ENCODE measurements at regions not wholly inside any gene's neighbourhood (a gene's known extent, or its start where the extent isn't known, plus 50 kb on each side); places are given as distances from the start of the nearest gene placed in this dataset.

DNA sequence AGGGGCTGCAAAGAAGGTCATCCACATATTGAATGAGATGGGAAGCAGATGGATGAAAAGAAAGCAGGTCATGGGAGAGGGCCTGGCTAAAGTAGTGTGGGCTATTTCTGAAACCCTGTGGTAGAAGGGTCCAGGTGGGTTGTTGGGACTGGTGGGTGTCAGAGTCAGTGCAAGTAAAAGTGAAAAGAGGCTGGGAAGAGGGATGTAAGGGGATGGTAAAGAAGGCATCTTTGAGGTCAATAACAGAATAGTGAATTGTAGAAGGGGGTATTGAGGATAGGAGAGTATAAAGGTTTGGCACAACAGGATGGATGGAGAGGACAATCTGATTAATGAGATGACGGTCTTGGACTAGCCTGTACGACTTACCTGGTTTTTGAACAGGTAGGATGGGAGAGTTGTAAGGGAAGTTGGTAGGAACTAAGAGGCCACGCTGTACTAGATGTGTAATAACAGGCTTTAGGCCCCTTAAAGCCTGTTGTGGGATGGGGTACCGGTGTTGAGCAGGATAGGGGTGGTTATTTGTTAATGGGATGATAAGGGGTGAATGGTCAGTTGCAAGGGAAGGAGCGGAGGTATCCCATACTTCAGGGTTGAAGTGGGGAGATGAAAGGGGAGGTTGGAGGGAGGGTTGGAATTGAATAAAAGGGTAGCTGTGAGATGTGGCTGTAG is 748.9 kb upstream of the ADGRB3 start:
- H3K27ac ChIP-seq, result no peak overlapping the region
- no peak overlapping the region for H3K4me3 ChIP-seq (IDR thresholded peaks at IDR 0.05; ENCODE audit: insufficient read depth, low read depth, low read length)
- no peaks in the 10 kb centered on the region for H4K20me1 ChIP-seq (ENCODE audit: insufficient read depth)
- TF ChIP-seq, protein P1, sequence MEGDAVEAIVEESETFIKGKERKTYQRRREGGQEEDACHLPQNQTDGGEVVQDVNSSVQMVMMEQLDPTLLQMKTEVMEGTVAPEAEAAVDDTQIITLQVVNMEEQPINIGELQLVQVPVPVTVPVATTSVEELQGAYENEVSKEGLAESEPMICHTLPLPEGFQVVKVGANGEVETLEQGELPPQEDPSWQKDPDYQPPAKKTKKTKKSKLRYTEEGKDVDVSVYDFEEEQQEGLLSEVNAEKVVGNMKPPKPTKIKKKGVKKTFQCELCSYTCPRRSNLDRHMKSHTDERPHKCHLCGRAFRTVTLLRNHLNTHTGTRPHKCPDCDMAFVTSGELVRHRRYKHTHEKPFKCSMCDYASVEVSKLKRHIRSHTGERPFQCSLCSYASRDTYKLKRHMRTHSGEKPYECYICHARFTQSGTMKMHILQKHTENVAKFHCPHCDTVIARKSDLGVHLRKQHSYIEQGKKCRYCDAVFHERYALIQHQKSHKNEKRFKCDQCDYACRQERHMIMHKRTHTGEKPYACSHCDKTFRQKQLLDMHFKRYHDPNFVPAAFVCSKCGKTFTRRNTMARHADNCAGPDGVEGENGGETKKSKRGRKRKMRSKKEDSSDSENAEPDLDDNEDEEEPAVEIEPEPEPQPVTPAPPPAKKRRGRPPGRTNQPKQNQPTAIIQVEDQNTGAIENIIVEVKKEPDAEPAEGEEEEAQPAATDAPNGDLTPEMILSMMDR (conservative IDR thresholded peaks at IDR 0.05; ENCODE audit: low read depth, low read length), result no peak
- H2AFZ ChIP-seq (ENCODE audit: low read depth), result no peak overlapping the region
- H3K4me2 ChIP-seq, result no peak overlapping the region
- no peak overlapping the region for H3K9ac ChIP-seq
- no peaks in the 10 kb centered on the region for H3K79me2 ChIP-seq (ENCODE audit: insufficient read depth, low read depth)
- no peaks in the 10 kb centered on the region for H3K4me1 ChIP-seq (ENCODE audit: low read depth, poor library complexity, severe bottlenecking)
- H3K36me3 ChIP-seq (ENCODE audit: insufficient read depth), result no peaks in the 10 kb centered on the region
- no peaks in the 10 kb centered on the region for H3K27me3 ChIP-seq (ENCODE audit: insufficient read depth, low read depth)

DNA sequence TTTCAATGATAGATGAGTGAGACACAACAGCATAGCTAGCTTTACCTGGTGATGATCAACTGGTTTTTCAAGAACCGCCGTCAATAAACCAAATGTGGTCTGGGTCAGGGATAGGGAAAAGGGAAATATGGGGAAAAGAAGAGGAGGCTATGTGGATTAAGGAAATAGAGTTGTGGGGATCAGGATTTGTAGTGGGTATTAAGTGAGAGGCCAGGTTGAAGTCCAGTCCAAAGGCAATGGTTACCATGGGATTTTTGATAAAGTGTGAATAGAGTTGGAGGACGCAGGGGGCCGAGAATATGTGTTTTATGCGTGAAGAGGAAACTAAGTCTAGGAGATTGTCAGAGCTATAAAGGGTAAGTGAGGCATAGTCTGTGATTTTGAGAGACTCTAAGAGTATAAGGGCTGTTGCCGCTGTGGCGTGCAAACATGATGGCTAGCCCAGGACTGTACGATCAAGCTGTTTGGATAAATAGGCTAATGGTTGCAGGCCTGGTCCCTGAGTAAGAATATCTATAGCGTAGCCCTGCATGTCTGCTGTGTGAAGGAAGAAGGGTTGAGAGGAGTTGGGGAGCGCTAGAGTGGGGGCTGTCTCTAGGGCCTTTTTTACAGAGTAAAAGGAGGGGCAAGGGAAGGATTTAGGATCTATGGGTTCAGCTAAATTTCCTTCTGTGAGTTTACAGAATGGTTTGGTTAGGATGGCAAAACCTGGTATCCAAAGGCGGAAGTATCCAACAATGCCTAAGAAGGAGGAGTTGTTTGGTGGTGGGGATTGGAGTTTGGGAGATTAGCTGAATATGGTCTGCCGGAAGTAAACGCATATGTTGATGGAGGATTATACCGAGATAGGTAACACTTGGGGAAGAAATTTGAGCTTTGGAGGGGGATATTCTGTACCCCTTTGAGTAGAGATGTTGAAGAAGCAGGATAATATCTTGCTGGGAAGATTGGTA is 749.7 kb upstream of the ADGRB3 start:
- no peaks in the 10 kb centered on the region for H4K20me1 ChIP-seq (ENCODE audit: insufficient read depth)
- H2AFZ ChIP-seq (ENCODE audit: low read depth), result no peak overlapping the region
- no peaks in the 10 kb centered on the region for H3K79me2 ChIP-seq (ENCODE audit: insufficient read depth, low read depth)
- no peak overlapping the region for H3K4me2 ChIP-seq
- no peak overlapping the region for H3K4me3 ChIP-seq (IDR thresholded peaks at IDR 0.05; ENCODE audit: insufficient read depth, low read depth, low read length)
- H3K27me3 ChIP-seq (ENCODE audit: insufficient read depth, low read depth), result no peaks in the 10 kb centered on the region
- TF ChIP-seq, protein P1 (conservative IDR thresholded peaks at IDR 0.05; ENCODE audit: low read depth, low read length), result no peak
- H3K27ac ChIP-seq, result no peak overlapping the region
- no peak overlapping the region for H3K9ac ChIP-seq
- no peaks in the 10 kb centered on the region for H3K36me3 ChIP-seq (ENCODE audit: insufficient read depth)
- H3K4me1 ChIP-seq (ENCODE audit: low read depth, poor library complexity, severe bottlenecking), result no peaks in the 10 kb centered on the region

DNA sequence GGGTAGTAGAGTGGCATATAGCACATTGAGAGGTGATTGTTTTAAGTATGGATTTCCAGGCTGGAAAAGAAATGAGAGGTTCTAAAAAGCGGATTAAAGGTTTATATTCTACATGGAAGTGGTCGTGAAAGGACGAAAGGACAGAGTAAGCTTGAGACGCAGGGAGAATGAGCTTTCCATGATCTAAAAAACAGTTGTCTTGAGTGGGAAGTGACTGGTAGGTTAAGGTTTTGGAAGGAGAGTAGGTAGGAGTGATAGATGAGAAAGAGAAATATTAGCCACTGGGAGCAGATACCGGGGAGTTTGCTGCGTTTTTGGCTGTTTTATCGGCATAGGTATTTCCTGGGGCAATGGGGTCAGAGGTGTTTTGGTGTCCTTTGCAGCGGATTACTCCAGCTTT is 750.6 kb upstream of the ADGRB3 start:
- no peak overlapping the region for H3K4me3 ChIP-seq (IDR thresholded peaks at IDR 0.05; ENCODE audit: insufficient read depth, low read depth, low read length)
- H3K9ac ChIP-seq, result no peak overlapping the region
- H3K27me3 ChIP-seq (ENCODE audit: insufficient read depth, low read depth), result no peaks in the 10 kb centered on the region
- TF ChIP-seq, protein P1 (conservative IDR thresholded peaks at IDR 0.05; ENCODE audit: low read depth, low read length), result no peak
- H3K4me1 ChIP-seq (ENCODE audit: low read depth, poor library complexity, severe bottlenecking), result no peaks in the 10 kb centered on the region
- H3K4me2 ChIP-seq, result no peak overlapping the region
- no peaks in the 10 kb centered on the region for H3K36me3 ChIP-seq (ENCODE audit: insufficient read depth)
- H3K27ac ChIP-seq, result no peak overlapping the region
- H4K20me1 ChIP-seq (ENCODE audit: insufficient read depth), result no peaks in the 10 kb centered on the region
- H2AFZ ChIP-seq (ENCODE audit: low read depth), result no peak overlapping the region
- no peaks in the 10 kb centered on the region for H3K79me2 ChIP-seq (ENCODE audit: insufficient read depth, low read depth)

DNA sequence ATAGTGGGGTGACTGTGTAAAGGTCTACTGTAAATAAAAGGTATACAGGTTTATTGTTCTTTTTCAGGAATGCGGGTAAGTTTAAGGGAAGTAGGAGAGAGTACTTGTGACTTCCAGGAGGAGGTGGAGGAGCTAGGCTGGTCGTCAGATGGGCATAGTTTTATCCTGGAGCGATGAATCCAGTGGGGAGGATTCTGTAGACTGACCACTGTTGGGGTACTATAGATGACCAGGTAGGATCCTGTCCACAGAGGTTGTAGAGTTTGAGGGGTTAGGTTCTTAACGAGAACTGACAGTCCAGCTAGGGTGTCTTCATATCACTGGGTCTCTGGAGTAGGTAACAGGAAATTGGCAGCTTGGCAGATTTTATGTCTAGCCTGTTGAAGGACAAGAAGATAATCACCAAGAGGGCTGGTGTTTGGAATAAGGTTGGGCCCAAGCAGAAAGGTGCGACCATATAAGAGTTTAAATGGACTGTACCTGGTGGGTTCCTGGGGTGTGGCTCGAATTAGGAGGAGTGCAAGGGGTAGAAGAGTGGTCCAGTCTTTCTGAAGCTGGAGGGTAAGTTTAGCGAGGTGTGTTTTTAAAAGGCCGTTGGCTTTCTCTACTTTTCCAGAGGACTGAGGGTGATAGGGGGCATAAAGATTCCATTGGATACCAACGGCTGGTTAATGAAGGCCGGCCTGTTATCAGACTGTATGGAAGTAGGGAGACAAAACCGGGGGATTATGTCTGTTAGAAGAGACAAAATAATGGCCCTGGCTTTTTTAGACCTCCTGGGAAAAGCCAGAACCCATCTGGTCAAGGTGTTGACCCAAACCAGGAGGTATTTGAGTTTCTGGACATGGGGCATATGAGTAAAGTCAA is 751.3 kb upstream of the ADGRB3 start:
- TF ChIP-seq, protein P1 (conservative IDR thresholded peaks at IDR 0.05; ENCODE audit: low read depth, low read length), result no peak
- no peaks in the 10 kb centered on the region for H4K20me1 ChIP-seq (ENCODE audit: insufficient read depth)
- H3K27ac ChIP-seq, result no peak overlapping the region
- no peak overlapping the region for H3K4me2 ChIP-seq
- H3K36me3 ChIP-seq (ENCODE audit: insufficient read depth), result no peaks in the 10 kb centered on the region
- no peak overlapping the region for H3K4me3 ChIP-seq (IDR thresholded peaks at IDR 0.05; ENCODE audit: insufficient read depth, low read depth, low read length)
- no peaks in the 10 kb centered on the region for H3K27me3 ChIP-seq (ENCODE audit: insufficient read depth, low read depth)
- H3K4me1 ChIP-seq (ENCODE audit: low read depth, poor library complexity, severe bottlenecking), result no peaks in the 10 kb centered on the region
- no peaks in the 10 kb centered on the region for H3K79me2 ChIP-seq (ENCODE audit: insufficient read depth, low read depth)
- no peak overlapping the region for H2AFZ ChIP-seq (ENCODE audit: low read depth)
- no peak overlapping the region for H3K9ac ChIP-seq
